Peyer's patch (tissue), 4 donors: ENCODE measurements at regions not wholly inside any gene's neighbourhood (a gene's known extent, or its start where the extent isn't known, plus 50 kb on each side); places are given as distances from the start of the nearest gene placed in this dataset.

Experiments
- CTCF ChIP-seq, 6 experiments: fragments of 450-650 bp in 4 of 6; fragments of 200-600 bp in 2 of 6; sonication (generic) in 1 of 6; IDR thresholded peaks; one replicate each; pipeline ENCODE4 v1.5.1; 2017 to 2019; ENCODE audit warnings: antibody characterized with exemption in 6 of 6, mild to moderate bottlenecking in 3 of 6, moderate library complexity in 1 of 6
- POLR2A ChIP-seq, 2 donors: fragments of 450-650 bp; IDR thresholded peaks; one replicate each; pipeline ENCODE4 v1.5.1; 2017; ENCODE audit warnings: antibody characterized with exemption in 2 of 2, mild to moderate bottlenecking in 2 of 2, moderate library complexity in 2 of 2

GRCh38 chr4:31735004-31735403, 1014.8 kb downstream of the PCDH7 start:
- no peak for TF ChIP-seq POLR2A (IDR thresholded peaks at IDR 0.05)
- no peak for TF ChIP-seq CTCF (IDR thresholded peaks at IDR 0.05)
